Right cardiac atrium (tissue), 5 donors: ENCODE measurements at regions not wholly inside any gene's neighbourhood (a gene's known extent, or its start where the extent isn't known, plus 50 kb on each side); places are given as distances from the start of the nearest gene placed in this dataset.
"Not testable (repeated sequence)": the region's sequence is repeated elsewhere in the genome, so short reads cannot be mapped to it uniquely, and the experiment has no call there.

Experiments
- ATAC-seq, 2 donors: fragments of 200-7000 bp; cut with Tn5 transposase; one replicate each; pipeline versions ENCODE4 v1.8.0 to v1.9.1; 2020; ENCODE audit warnings: moderate library complexity in 2 of 2, mild to moderate bottlenecking in 1 of 2
- DNase-seq, 3 donors: peaks; one replicate each; pipeline ENCODE4 v3.0.0-alpha.2; 2020
- H3K27ac ChIP-seq: one replicate; pipeline ENCODE4 v1.5.1; 2013; ENCODE audit warnings: mild to moderate bottlenecking, low read length, control low read depth, moderate library complexity
- H3K27me3 ChIP-seq: one replicate; pipeline ENCODE4 v1.6.1; 2013; ENCODE audit not compliant: control insufficient read depth, insufficient read depth
- H3K4me1 ChIP-seq: one replicate; pipeline ENCODE4 v1.6.1; 2013; ENCODE audit warnings: low read length; ENCODE audit not compliant: control insufficient read depth, insufficient read depth
- H3K4me3 ChIP-seq: one replicate; pipeline ENCODE4 v1.5.1; 2013; ENCODE audit warnings: low read length, control low read depth
- H3K9me3 ChIP-seq: one replicate; pipeline ENCODE4 v1.6.1; 2013; ENCODE audit warnings: low read length; ENCODE audit not compliant: control insufficient read depth
- WGBS: extraction: QIAGEN DNeasy Blood & Tissue Kit; methylation state at CpG from one replicate; pipeline ENCODE4 v1.1.7; 2013; 5-methylcytosine and 5-hydroxymethylcytosine counted together
- intact Hi-C, 4 donors: fragments of 100-400 bp; cut with DNase I; formaldehyde crosslinking; loops; one replicate each; pipeline versions ENCODE4 v1.11.0 to v1.14.0; 2022 to 2023
- donor health status: healthy with polysubstance abuse.
- donor health status: DM: no; HTN: yes; CAD: no.
- donor health status: DM: no; HTN: no; CAD: no.
- donor health status: DM: no; HTN: yes; CAD: no; lungs with severe emphysema.
- donor health status: DM: yes; HTN: yes; CAD: no.

DNA sequence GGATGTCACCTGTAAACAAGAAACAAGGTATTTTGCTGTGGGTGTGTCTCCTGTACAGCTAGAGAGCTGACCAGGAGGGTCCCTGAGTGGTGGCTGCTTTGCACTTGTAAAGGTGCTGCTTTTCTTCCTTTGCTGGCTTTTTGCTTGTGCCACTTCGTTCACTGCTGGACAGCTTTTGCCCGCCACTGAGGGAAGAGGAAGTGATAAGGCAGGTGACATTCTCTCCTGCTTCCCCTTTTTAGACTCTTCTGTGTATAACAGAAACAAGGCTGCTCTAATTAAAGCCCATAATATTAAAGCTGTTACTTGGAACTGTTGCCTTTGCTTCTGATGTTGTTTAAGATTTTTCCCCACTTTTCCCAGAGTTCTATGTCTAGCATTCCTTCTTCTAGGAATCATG lies 218.6 kb upstream of the TSPY4 start:
- H3K4me3 ChIP-seq, result no peak overlapping the region
- intact Hi-C loops, result no loop called here
- ATAC-seq, result no peak
- no peak for DNase-seq
- no peaks in the 10 kb centered on the region for H3K9me3 ChIP-seq
- no peaks in the 10 kb centered on the region for H3K4me1 ChIP-seq
- 40% methylated on average over 2 of the region's 2 CpGs for WGBS
- no peaks in the 10 kb centered on the region for H3K27me3 ChIP-seq
- H3K27ac ChIP-seq, result no peak overlapping the region

DNA sequence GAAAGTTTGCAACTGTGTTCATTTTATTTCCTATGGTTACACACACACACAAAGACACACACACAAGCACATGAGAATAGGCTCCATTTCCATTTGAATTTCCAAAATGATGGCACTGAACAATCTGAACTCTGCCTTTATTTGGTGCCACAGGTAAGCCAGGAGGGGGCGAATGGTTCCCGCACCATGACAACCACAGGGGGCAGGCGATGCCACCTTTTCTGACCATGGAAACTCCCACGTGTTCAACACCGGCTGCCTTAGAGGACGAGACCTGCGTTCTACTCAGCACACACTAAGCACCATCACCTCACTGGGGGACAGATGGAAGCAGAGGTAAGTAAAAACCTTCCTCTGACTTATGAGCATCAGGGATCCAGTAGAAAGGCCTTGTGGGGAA lies 212.6 kb upstream of the TSPY4 start:
- 66% methylated on average over 7 of the region's 7 CpGs for WGBS

DNA sequence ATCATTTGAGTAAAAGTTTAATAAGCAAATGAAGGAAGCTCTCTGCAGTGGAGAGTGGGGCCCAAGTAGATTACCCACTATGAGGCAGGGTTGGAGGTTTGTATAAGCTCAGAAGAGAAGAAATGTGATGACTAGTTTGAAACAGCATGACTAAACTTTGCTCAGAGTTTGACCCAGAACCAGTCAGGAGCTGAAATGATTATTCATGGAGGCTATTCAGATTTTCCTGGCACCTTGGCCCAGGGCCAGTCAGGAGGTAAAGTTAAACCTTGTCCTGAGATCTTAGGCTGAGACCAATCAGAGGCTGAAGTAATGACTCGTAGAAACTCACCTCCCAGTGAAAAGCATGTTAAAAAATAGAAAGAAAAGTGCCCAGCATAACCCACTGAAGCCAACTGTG lies 210.7 kb upstream of the TSPY4 start:
- no peak for DNase-seq
- no peaks in the 10 kb centered on the region for H3K27me3 ChIP-seq
- H3K4me1 ChIP-seq, result no peaks in the 10 kb centered on the region
- intact Hi-C loops, result no loop called here
- WGBS, result 28% methylated on average over 1 of the region's 1 CpG
- no peak overlapping the region for H3K27ac ChIP-seq
- no peak for ATAC-seq
- no peak overlapping the region for H3K4me3 ChIP-seq
- H3K9me3 ChIP-seq, result no peaks in the 10 kb centered on the region

More for the DNA sequence above, 212.6 kb upstream of the TSPY4 start:
- intact Hi-C loops, result no loop called here
- H3K4me3 ChIP-seq, result no peak overlapping the region
- no peak overlapping the region for H3K27ac ChIP-seq
- H3K4me1 ChIP-seq, result no peaks in the 10 kb centered on the region
- no peak for ATAC-seq
- H3K27me3 ChIP-seq, result no peaks in the 10 kb centered on the region
- DNase-seq, result no peak
- no peaks in the 10 kb centered on the region for H3K9me3 ChIP-seq

DNA sequence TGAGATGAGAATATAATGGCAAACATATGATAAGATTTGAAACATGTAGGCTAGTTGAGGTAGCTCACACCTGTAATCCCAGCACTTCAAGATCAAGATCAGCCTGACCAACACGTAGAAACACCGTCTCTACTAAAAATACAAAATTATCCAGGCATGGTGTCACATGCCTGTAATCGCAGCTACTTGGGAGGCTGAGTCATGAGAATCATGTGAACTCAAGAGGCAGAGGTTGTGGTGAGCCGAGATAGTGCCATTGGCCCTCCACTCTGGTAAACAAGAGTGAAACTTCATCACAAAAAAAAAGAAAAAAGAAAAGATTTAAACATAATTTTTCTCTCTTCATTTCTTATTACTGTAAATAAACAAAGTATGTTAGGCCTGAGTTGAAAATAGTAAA lies 193.9 kb upstream of the TSPY4 start:
- WGBS, result 46% methylated on average over 4 of the region's 4 CpGs
- H3K27me3 ChIP-seq, ATAC-seq, DNase-seq, H3K4me1 ChIP-seq, H3K27ac ChIP-seq, intact Hi-C loops, H3K9me3 ChIP-seq, H3K4me3 ChIP-seq: not testable (repeated sequence)

DNA sequence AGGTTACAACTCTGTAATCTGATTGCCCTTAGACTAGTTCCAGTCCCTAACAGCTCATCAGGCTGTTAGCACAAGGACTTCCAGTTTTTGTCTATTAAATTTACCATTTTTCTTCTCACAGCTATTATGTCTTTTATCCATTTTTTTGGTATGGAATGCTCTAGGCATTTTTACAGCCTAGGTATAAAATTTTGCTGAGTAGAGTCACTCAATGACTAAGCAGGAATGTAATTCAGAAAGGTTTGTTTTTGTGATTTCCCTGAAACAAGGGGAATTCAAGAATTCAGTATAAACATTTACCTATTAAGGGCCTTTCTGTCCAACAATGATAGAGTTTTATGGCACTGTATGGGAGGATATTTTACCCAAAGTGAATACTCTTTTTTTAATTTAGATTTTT lies 182.7 kb upstream of the TSPY4 start:
- H3K9me3 ChIP-seq, H3K4me3 ChIP-seq, DNase-seq, H3K27ac ChIP-seq, H3K4me1 ChIP-seq, intact Hi-C loops, H3K27me3 ChIP-seq, ATAC-seq: not testable (repeated sequence)

DNA sequence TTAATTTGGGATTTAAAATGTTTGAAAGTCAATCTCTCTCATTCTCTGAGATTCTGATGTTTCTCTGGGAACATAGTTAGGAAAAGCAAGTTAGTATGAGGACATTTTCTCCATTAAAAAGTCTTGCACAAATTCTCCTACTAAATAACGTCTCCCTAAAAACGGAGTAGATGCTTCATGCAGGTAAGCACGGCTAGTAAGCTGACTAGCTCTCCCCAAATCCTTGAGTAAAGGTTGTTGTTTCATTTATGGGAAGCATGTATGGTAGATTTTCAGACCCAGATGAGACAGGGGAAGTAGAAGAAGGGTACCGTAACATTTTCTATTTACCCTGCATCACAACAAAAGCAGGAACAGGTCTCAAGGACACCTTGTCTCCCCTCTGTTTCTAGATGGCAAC lies 181.5 kb upstream of the TSPY4 start:
- ATAC-seq, result no peak
- H3K4me1 ChIP-seq, result no peaks in the 10 kb centered on the region
- intact Hi-C loops, result no loop called here
- DNase-seq, result no peak
- no peaks in the 10 kb centered on the region for H3K9me3 ChIP-seq
- 66% methylated on average over 4 of the region's 4 CpGs for WGBS
- no peaks in the 10 kb centered on the region for H3K27me3 ChIP-seq
- no peak overlapping the region for H3K4me3 ChIP-seq
- no peak overlapping the region for H3K27ac ChIP-seq

DNA sequence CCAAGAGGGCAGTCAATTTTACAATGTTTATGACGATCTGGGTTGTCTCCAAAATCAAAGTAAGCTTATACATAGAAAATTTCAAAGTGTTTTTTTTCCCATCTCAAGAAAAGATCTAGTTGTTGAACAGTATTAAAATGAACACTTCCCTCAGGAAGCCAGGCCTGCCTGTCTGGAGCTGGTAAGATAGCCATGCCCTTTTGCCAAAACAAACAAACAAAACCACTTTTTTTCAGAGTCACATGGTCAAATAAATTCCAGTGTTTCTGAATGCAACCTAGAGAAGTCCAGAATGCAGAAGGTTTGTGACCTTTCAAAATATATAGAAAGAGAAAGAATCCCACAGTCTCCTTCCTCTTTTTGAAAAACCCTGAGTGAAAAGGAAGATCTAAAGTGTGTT lies 178.6 kb upstream of the TSPY4 start:
- DNase-seq (no peak), ATAC-seq (no peak)
- intact Hi-C loops, result no loop called here
- Histone ChIP-seq H3K27ac (no peak overlapping the region), H3K9me3 (no peaks in the 10 kb centered on the region), H3K27me3 (no peaks in the 10 kb centered on the region), H3K4me3 (no peak overlapping the region), H3K4me1 (no peaks in the 10 kb centered on the region)
- WGBS, result 17% methylated on average over 1 of the region's 1 CpG

DNA sequence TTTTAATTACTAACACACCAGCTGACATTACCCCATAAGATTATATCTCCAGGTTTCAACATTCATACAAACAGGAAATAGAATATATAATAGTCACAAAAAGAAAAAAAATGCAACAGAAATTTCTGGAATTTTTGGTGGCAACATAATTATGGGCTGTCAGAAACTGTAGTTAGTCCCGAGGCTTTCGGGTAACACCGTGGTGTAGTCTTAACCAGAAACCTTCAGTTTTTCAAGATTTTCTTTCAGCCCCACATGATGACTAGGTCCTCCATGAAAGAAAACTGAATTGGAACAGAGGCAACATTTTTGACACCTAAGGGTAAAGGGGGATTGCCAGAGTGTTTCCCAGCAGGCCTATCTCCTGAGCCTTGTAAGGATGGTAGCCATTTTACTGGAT lies 176.9 kb upstream of the TSPY4 start:
- WGBS, result 82% methylated on average over 3 of the region's 3 CpGs
- H3K4me3 ChIP-seq, H3K27ac ChIP-seq, ATAC-seq, intact Hi-C loops, H3K4me1 ChIP-seq, H3K27me3 ChIP-seq, H3K9me3 ChIP-seq, DNase-seq: not testable (repeated sequence)

DNA sequence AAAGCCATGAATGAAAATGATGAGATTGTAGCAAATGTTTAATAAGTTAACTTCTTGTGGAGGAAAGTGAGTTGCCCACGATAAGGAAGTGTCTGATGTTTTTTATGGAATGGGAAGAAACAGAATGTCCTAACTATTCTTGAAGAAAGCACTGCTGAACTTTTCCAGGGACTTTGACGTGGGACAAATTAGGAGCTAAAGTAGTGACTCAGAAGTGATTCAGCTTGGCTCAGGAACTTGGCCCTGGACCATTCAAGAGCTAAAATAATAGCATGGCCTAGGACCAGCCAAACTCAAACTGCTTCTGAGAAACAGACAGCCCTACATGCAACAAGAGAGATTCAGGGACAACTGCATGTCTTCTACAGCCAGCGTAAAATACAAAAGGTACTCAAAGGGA lies 176.3 kb upstream of the TSPY4 start:
- ATAC-seq (peak in 1 of 2 donors; percentile 95), DNase-seq (peak in 1 of 3 donors; percentile 56)
- H3K4me1 ChIP-seq, H3K9me3 ChIP-seq, H3K27me3 ChIP-seq, H3K4me3 ChIP-seq, intact Hi-C loops, H3K27ac ChIP-seq: not testable (repeated sequence)
- WGBS, result 33% methylated on average over 3 of the region's 3 CpGs

DNA sequence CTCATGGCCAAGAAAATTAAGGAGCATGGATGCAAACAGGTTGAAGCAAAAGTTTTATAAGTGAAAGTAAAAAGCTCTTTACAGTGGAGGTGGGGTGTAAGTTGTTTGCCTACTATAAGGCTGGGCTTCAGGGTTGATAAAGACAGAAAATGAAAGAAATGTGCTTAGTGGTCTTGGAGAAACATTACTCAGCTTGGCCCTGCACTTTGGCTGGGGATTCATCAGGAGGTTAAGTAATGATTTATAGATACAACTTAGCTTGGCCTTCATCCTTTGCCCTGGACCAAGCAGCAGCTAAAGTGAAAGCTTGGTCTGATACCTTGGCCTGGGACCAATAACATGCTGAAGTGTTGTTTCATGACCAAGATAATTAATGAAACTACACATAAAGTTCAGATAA lies 175.3 kb upstream of the TSPY4 start:
- H3K27ac ChIP-seq, H3K4me3 ChIP-seq, intact Hi-C loops, H3K9me3 ChIP-seq, H3K4me1 ChIP-seq, H3K27me3 ChIP-seq: not testable (repeated sequence)
- peak in 1 of 3 donors; percentile 24 for DNase-seq
- ATAC-seq, result peak in 1 of 2 donors; percentile 43

DNA sequence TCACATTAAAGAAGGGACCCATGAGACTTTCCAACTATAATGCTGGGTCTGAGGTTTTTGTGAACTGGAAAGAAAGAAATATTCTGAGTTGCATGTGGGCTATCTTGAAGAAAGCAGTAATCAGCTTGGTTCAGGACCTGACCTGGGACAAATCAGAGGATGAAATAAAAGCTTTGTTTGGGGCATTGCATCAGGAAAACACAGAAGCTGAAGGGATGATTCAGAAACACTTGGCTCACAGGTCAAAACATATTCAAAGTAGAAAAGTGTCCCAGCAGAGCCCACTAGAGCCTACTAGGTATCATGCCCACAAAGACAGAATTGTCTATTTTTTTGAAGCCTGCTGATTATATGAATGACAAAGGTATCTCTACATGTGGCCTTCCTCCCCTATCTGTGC lies 174.8 kb upstream of the TSPY4 start:
- H3K27me3 ChIP-seq, H3K27ac ChIP-seq, DNase-seq, intact Hi-C loops, H3K9me3 ChIP-seq, ATAC-seq, H3K4me1 ChIP-seq, H3K4me3 ChIP-seq: not testable (repeated sequence)

DNA sequence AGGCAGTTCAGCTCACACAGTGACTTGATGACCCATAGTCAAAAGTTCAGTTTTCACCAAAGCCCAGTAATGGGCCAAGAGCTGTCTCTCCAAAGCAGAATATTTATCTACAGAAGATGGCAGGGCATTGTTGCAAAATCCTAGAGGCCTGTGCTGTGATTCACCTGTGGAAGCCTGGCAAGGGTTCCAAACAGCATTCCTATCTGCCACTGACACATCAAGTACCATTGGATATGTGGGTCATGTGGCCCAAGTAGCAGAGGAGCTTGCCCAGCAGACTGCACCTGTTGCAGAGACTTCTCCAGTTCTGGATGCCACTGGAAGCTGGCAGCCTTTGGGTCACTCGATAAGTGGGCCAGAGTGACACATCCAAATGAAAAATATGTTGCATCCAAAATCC lies 159.6 kb upstream of the TSPY4 start:
- H3K4me1 ChIP-seq, DNase-seq, H3K9me3 ChIP-seq, H3K27me3 ChIP-seq, ATAC-seq, H3K27ac ChIP-seq, intact Hi-C loops, H3K4me3 ChIP-seq: not testable (repeated sequence)
- 55% methylated on average over 1 of the region's 1 CpG for WGBS
